K562 (cell line): ENCODE measurements at regions not wholly inside any gene's neighbourhood (a gene's known extent, or its start where the extent isn't known, plus 50 kb on each side); places are given as distances from the start of the nearest gene placed in this dataset.

Experiments used
- ATAC-seq: fragments of 200-7000 bp; cut with Tn5 transposase; 3 replicates; pipeline ENCODE4 v1.9.1; 2020; ENCODE audit warnings: moderate library complexity
- BruUV-seq: library from RNA; stranded (reverse); fragments of 400-500 nt; replicated peaks from 2 replicates; lab custom pipeline; 2021; lab: Mats Ljungman, UMichigan
- CTCF ChIA-PET: fragments of 300-600 bp; formaldehyde crosslinking; extraction: SDS; loops from one replicate; lab custom pipeline; 2021; ENCODE audit warnings: low intra/inter-chr PET ratio; lab: Yijun Ruan, JAX
- POLR2A ChIA-PET: fragments of 300-600, 350-650 bp; sonication (Branson Sonifier 250); formaldehyde crosslinking; extraction: SDS; loops from one replicate; lab custom pipeline; 2021; ENCODE audit warnings: antibody characterized with exemption, inconsistent platforms; lab: Yijun Ruan, JAX
- DNase-seq, 4 experiments: peaks; one replicate each; pipeline versions ENCODE4 v3.0.0 to v3.0.0-alpha.2; 2011 to 2018; ENCODE audit warnings: low spot score in 3 of 4, mixed read lengths in 3 of 4; ENCODE audit errors: extremely low read depth in 1 of 4
- FAIRE-seq: peaks from 2 replicates; lab custom pipeline; 2011; peaks lifted over from hg19 to GRCh38; lab: Jason Lieb, UNC
- H2AFZ ChIP-seq: 2 replicates; pipeline ENCODE4 v1.6.0; 2011; ENCODE audit warnings: low read depth, low read length, control low read depth, inconsistent platforms
- H3K27ac ChIP-seq: fragments of 200-600 bp; 3 replicates; pipeline ENCODE4 v1.8.0; 2011; ENCODE audit warnings: low read depth, mild to moderate bottlenecking, control low read depth, inconsistent platforms, low read length, moderate library complexity, mixed read lengths; ENCODE audit errors: extremely low read depth
- H3K27me3 ChIP-seq, 2 experiments: fragments of 300-600 bp in 1 of 2; 2 replicates in 1 of 2; 3 replicates in 1 of 2; pipeline versions ENCODE4 v1.6.0 to v1.8.0; 2011; ENCODE audit warnings: inconsistent platforms in 2 of 2, low read length in 2 of 2, mild to moderate bottlenecking in 1 of 2, mixed read lengths in 1 of 2, moderate library complexity in 1 of 2; ENCODE audit not compliant: control insufficient read depth in 2 of 2, insufficient read depth in 2 of 2
- H3K36me3 ChIP-seq: fragments of 300-600 bp; 3 replicates; pipeline ENCODE4 v1.8.0; 2011; ENCODE audit warnings: mild to moderate bottlenecking, low read length, inconsistent platforms; ENCODE audit not compliant: control insufficient read depth, insufficient read depth
- H3K4me1 ChIP-seq, 2 experiments: fragments of 200-600 bp in 1 of 2; replicated peaks in 1 of 2; 2 replicates in 1 of 2; 3 replicates in 1 of 2; pipeline versions ENCODE4 v1.5.1 to v1.8.0; 2011; ENCODE audit warnings: inconsistent platforms in 2 of 2, low read length in 2 of 2, mild to moderate bottlenecking in 1 of 2, mixed read lengths in 1 of 2, moderate library complexity in 1 of 2; ENCODE audit not compliant: control insufficient read depth in 2 of 2, insufficient read depth in 2 of 2
- H3K4me2 ChIP-seq: 2 replicates; pipeline ENCODE4 v1.6.1; 2011; ENCODE audit warnings: low read length, control low read depth, inconsistent platforms, mixed read lengths; ENCODE audit not compliant: insufficient read depth
- H3K4me3 ChIP-seq: fragments of 200-600 bp; sonication (generic), shearing (Covaris generic); 2 replicates; pipeline ENCODE4 v1.5.1; 2016; ENCODE audit warnings: control low read depth, inconsistent platforms
- H3K79me2 ChIP-seq: fragments of 200-600 bp; 3 replicates; pipeline ENCODE4 v1.8.0; 2011; ENCODE audit warnings: low read length, inconsistent platforms; ENCODE audit not compliant: control insufficient read depth, insufficient read depth
- H3K9ac ChIP-seq, 2 experiments: 2 replicates each; pipeline versions ENCODE4 v1.6.0 to v1.6.1; 2011; ENCODE audit warnings: low read depth in 2 of 2, low read length in 2 of 2, control low read depth in 1 of 2, inconsistent platforms in 1 of 2, mild to moderate bottlenecking in 1 of 2, mixed read lengths in 1 of 2; ENCODE audit not compliant: insufficient read depth in 1 of 2
- H3K9me1 ChIP-seq: one replicate; pipeline ENCODE4 v1.6.0; 2011; ENCODE audit warnings: inconsistent platforms, mild to moderate bottlenecking, low read length, moderate library complexity; ENCODE audit not compliant: control insufficient read depth, insufficient read depth
- H3K9me3 ChIP-seq: replicated peaks from 2 replicates; pipeline ENCODE4 v1.5.1; 2011; ENCODE audit warnings: low read depth, low read length, inconsistent platforms; ENCODE audit not compliant: control insufficient read depth, insufficient read depth
- H4K20me1 ChIP-seq: replicated peaks from 2 replicates; pipeline ENCODE4 v1.6.1; 2011; ENCODE audit warnings: low read length, inconsistent platforms, mixed read lengths; ENCODE audit not compliant: control insufficient read depth, insufficient read depth
- BRF1 ChIP-seq: IDR thresholded peaks from 3 replicates; pipeline ENCODE4 v1.6.1; 2011; ENCODE audit warnings: borderline replicate concordance, mild to moderate bottlenecking; ENCODE audit not compliant: insufficient read length; ENCODE audit errors: extremely low read depth
- FOXK2 ChIP-seq, 2 experiments: fragments of 450-650 bp; IDR thresholded peaks in 1 of 2; conservative IDR thresholded peaks in 1 of 2; 2 replicates each; pipeline ENCODE4 v1.6.1; 2016; ENCODE audit warnings: low read depth in 2 of 2, mild to moderate bottlenecking in 1 of 2
- HMG20A ChIP-seq: fragments of 450-650 bp; formaldehyde crosslinking; conservative IDR thresholded peaks from 2 replicates; pipeline ENCODE4 v1.4.0; 2020; ENCODE audit warnings: mild to moderate bottlenecking, mixed read lengths
- KHSRP ChIP-seq: fragments of 450-650 bp; IDR thresholded peaks from 2 replicates; pipeline ENCODE4 v1.6.1; 2017
- LCOR ChIP-seq: sonication (generic); formaldehyde crosslinking; IDR thresholded peaks from 2 replicates; pipeline ENCODE4 v1.8.0; 2022; ENCODE audit warnings: mild to moderate bottlenecking, missing genetic modification reagents
- MAFF ChIP-seq: IDR thresholded peaks from 2 replicates; pipeline ENCODE4 v1.6.1; 2012; ENCODE audit warnings: low read length, improper control_type of control experiment
- PHTF2 ChIP-seq: fragments of 250-450 bp; sonication (Bioruptor Pico); IDR thresholded peaks from 2 replicates; pipeline ENCODE4 v1.5.0; 2021; ENCODE audit warnings: mild to moderate bottlenecking
- ZKSCAN8 ChIP-seq: fragments of 200-800 bp; sonication (Bioruptor generic); IDR thresholded peaks from 2 replicates; pipeline ENCODE4 v1.6.1; 2016; ENCODE audit warnings: missing genetic modification characterization, missing compliant biosample characterization
- ZNF124 ChIP-seq: sonication (generic); formaldehyde crosslinking; IDR thresholded peaks from 2 replicates; pipeline ENCODE4 v1.8.1; 2022; ENCODE audit warnings: missing genetic modification reagents
- ZNF140 ChIP-seq: fragments of 250-450 bp; sonication (Bioruptor Pico); IDR thresholded peaks from 2 replicates; pipeline ENCODE4 v1.8.0; 2021; ENCODE audit warnings: moderate library complexity, mild to moderate bottlenecking, inconsistent platforms
- WGBS: fragments of 100-300 bp; shearing (Covaris generic); methylation state at CpG from one replicate; pipeline ENCODE4 v1.1.6; 2016; ENCODE audit warnings: low coverage, mixed read lengths; ENCODE audit not compliant: insufficient coverage; ENCODE audit errors: missing lambda C conversion rate; 5-methylcytosine and 5-hydroxymethylcytosine counted together
- in situ Hi-C: fragments of 300-500 bp; cut with MboI; formaldehyde crosslinking; loops from 4 replicates; pipeline ENCODE4 v1.15.0; 2018; ENCODE audit warnings: inconsistent platforms, mixed read lengths
- intact Hi-C: fragments of 100-400 bp; cut with micrococcal nuclease; formaldehyde crosslinking; loops from 2 replicates; pipeline ENCODE4 v1.14.2; 2022
- TF ChIP-seq, protein P1 (sequence below): fragments of 450-650 bp; IDR thresholded peaks from 2 replicates; pipeline ENCODE4 v1.6.1; 2016; ENCODE audit warnings: borderline replicate concordance
- TF ChIP-seq, protein P2 (sequence below): fragments of 200-800 bp; sonication (Bioruptor generic); IDR thresholded peaks from 2 replicates; pipeline ENCODE4 v1.6.1; 2017; ENCODE audit warnings: missing genetic modification characterization, missing compliant biosample characterization
- TF ChIP-seq, protein P3 (sequence below): fragments of 450-650 bp; IDR thresholded peaks from 2 replicates; pipeline ENCODE4 v1.6.1; 2017; ENCODE audit warnings: antibody characterized with exemption

DNA sequence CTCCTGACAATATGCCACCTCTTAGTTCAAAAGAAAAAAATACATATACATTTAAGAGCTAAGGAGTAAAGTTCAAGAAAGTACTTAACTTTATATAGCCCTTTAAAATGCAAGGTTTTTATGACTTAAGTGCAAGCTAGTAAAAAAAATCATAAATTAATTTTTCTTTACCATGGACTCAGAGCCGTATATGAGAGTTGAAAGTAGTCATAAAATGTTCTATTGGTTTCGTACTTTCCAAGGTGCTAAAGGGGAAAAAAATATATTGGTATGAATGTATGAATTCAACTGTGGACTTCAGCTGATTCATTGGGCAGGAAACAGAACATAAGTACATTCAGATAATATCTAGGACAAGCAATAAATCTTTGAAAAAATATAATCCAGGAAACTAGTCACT, 869.8 kb upstream of the AGA start:
- H3K9me1 ChIP-seq = no peaks in the 10 kb centered on the region
- H2AFZ ChIP-seq = no peak overlapping the region
- no peaks in the 10 kb centered on the region for H3K9me3 ChIP-seq
- no peaks in the 10 kb centered on the region for H3K36me3 ChIP-seq
- H3K9ac ChIP-seq = no peak overlapping the region
- BruUV-seq = no TSS peak
- TF ChIP-seq KHSRP = no peak
- TF ChIP-seq MAFF = no peak
- TF ChIP-seq BRF1 = no peak
- TF ChIP-seq, protein P1, sequence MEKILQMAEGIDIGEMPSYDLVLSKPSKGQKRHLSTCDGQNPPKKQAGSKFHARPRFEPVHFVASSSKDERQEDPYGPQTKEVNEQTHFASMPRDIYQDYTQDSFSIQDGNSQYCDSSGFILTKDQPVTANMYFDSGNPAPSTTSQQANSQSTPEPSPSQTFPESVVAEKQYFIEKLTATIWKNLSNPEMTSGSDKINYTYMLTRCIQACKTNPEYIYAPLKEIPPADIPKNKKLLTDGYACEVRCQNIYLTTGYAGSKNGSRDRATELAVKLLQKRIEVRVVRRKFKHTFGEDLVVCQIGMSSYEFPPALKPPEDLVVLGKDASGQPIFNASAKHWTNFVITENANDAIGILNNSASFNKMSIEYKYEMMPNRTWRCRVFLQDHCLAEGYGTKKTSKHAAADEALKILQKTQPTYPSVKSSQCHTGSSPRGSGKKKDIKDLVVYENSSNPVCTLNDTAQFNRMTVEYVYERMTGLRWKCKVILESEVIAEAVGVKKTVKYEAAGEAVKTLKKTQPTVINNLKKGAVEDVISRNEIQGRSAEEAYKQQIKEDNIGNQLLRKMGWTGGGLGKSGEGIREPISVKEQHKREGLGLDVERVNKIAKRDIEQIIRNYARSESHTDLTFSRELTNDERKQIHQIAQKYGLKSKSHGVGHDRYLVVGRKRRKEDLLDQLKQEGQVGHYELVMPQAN = no peak
- TF ChIP-seq, all 486 proteins: peak for 0
- in situ Hi-C loops = no loop called here
- ChIA-PET POLR2A (no interaction called here), CTCF (no interaction called here)
- Histone ChIP-seq H4K20me1 (no peaks in the 10 kb centered on the region), H3K4me3 (no peak overlapping the region), H3K4me1 (no peaks in the 10 kb centered on the region), H3K27ac (no peak overlapping the region), H3K4me2 (no peak overlapping the region), H3K27me3 (no peaks in the 10 kb centered on the region), H3K79me2 (no peaks in the 10 kb centered on the region)
- ATAC-seq (no peak), FAIRE-seq (no peak), DNase-seq (no peak)
- intact Hi-C loops = no loop called here
- WGBS = 0% methylated on average over 2 of the region's 2 CpGs

DNA sequence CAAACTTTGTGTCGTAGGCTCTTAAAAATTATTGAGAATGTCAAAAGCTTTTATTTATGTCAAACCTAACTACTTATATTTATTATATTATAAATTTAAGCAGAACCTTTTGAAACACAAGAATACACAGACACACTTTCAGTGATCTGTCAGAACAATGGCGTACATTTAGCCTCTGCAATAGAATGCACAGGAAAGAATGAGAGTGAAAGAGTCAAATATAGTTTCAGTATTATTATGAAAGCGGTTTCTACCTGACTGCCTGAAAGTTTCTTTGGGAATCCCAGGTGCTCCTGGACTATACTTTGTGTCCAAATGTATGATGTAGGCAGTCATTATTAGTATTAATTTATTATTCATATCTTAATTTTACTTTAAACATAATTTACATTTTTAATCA, 872.0 kb upstream of the AGA start:
- no peaks in the 10 kb centered on the region for H3K79me2 ChIP-seq
- in situ Hi-C loops (no loop called here), intact Hi-C loops (no loop called here)
- no peak overlapping the region for H3K27ac ChIP-seq
- H3K4me2 ChIP-seq = no peak overlapping the region
- FAIRE-seq (no peak), DNase-seq (no peak), ATAC-seq (no peak)
- H3K4me3 ChIP-seq = no peak overlapping the region
- no peaks in the 10 kb centered on the region for H3K9me3 ChIP-seq
- H4K20me1 ChIP-seq = no peaks in the 10 kb centered on the region
- H2AFZ ChIP-seq = no peak overlapping the region
- no TSS peak for BruUV-seq
- WGBS = 3% methylated on average over 3 of the region's 3 CpGs
- no peak overlapping the region for H3K9ac ChIP-seq
- CTCF ChIA-PET = no interaction called here
- POLR2A ChIA-PET = no interaction called here
- H3K4me1 ChIP-seq = no peaks in the 10 kb centered on the region
- no peaks in the 10 kb centered on the region for H3K9me1 ChIP-seq
- no peaks in the 10 kb centered on the region for H3K36me3 ChIP-seq
- H3K27me3 ChIP-seq = no peaks in the 10 kb centered on the region
- TF ChIP-seq HMG20A (CRISPR knock-in tag) (no peak), PHTF2 (CRISPR knock-in tag) (no peak), ZNF124 (CRISPR knock-in tag) (no peak), FOXK2 (conservative IDR thresholded peaks at IDR 0.05 in 1 of 2, IDR thresholded peaks at IDR 0.05 in 1 of 2; ENCODE audit: low read depth in 2 of 2) (no peak), LCOR (CRISPR knock-in tag) (no peak), ZKSCAN8 (CRISPR knock-in tag) (no peak), ZNF140 (CRISPR knock-in tag) (no peak)
- TF ChIP-seq, protein P2, sequence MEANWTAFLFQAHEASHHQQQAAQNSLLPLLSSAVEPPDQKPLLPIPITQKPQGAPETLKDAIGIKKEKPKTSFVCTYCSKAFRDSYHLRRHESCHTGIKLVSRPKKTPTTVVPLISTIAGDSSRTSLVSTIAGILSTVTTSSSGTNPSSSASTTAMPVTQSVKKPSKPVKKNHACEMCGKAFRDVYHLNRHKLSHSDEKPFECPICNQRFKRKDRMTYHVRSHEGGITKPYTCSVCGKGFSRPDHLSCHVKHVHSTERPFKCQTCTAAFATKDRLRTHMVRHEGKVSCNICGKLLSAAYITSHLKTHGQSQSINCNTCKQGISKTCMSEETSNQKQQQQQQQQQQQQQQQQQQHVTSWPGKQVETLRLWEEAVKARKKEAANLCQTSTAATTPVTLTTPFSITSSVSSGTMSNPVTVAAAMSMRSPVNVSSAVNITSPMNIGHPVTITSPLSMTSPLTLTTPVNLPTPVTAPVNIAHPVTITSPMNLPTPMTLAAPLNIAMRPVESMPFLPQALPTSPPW (CRISPR knock-in tag) = no peak
- TF ChIP-seq, protein P3, sequence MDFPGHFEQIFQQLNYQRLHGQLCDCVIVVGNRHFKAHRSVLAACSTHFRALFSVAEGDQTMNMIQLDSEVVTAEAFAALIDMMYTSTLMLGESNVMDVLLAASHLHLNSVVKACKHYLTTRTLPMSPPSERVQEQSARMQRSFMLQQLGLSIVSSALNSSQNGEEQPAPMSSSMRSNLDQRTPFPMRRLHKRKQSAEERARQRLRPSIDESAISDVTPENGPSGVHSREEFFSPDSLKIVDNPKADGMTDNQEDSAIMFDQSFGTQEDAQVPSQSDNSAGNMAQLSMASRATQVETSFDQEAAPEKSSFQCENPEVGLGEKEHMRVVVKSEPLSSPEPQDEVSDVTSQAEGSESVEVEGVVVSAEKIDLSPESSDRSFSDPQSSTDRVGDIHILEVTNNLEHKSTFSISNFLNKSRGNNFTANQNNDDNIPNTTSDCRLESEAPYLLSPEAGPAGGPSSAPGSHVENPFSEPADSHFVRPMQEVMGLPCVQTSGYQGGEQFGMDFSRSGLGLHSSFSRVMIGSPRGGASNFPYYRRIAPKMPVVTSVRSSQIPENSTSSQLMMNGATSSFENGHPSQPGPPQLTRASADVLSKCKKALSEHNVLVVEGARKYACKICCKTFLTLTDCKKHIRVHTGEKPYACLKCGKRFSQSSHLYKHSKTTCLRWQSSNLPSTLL = no peak
